Nucleus accumbens (tissue), 56 donors: ENCODE measurements at regions not wholly inside any gene's neighbourhood (a gene's known extent, or its start where the extent isn't known, plus 50 kb on each side); places are given as distances from the start of the nearest gene placed in this dataset.

Experiments used
- DNase-seq, 56 donors: peaks; one replicate each; lab custom pipeline; 2025; lab: John Stamatoyannopoulos, UW

DNA sequence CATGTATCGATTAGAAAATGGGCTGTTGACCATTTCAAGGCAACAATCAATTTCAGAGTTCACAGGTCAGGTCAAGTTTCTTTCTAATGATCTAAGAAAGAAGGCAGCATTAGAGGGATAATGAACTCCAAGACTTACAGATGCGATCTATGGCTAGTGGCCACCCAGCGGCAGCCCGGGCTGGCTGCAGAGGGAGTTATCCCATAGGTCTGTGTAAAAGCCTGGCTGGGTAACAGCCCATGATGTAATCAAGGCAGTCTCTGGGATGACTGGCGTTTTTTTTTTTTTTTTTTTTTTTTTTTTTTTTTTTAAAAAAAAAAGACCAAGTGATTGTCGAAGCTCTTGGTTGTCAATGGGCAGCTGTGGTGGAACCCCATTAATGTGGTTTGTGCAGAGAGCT, 171.1 kb upstream of the SKOR2 start:
- no peak for DNase-seq

DNA sequence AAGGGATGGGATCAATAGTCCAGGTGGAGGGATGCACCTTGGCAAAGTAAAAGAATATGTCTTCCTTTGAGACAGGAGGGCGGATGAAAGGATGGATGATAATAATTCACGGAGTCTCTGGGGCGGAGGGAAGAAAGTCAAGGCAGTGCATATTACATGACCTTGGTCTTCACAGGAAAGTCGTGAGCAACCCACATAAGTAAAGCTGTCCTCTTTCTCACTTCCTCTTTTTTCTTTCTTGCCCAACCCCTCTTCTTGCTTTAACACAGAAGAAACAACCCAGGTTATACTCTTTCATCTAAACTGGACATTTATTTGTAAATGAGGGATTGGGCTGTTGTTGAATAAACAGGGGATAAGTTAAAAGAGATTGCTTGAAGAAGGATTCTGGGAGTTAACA, 168.7 kb upstream of the SKOR2 start:
- no peak for DNase-seq

DNA sequence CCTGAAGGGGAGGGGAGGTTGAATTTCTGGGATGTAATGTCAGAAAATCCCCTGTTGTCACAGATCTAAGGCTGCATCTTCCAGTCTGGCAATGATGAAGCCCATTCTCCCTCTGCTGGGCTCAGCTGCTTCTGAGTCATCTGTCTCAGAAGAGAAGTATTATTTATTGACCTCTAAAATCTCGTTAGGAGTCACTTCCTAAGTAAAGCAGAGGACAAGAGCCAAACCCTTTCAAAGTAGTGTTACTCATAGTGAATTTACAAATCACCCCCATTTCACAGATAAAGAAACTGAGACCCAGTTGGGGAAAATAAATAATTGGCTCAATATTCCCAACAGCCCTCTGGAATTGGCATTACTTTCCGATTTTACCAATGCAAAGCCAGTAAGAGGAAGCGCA, 167.3 kb upstream of the SKOR2 start:
- DNase-seq, result no peak

DNA sequence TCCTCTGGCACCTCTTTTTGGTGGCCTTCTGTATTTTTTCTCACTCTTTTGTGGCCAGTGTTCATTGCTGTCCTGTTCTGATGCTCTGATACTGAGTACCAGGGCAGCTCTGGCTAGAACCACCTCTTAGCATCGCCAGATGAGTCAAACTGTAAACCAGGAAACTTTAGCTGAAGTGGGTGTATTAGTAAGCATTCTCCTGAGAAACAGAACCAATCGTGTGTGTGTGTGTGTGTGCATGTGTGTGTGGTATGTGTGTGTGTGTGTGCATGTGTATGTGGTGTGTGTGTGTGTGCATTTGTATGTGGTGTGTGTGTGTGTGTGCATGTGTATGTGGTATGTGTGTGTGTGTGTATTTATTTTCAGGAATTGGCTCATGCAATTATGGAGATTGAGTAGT, 166.3 kb upstream of the SKOR2 start:
- no peak for DNase-seq

- no peak for DNase-seq
Observed at GRCh38 chr18:47415881-47416280, 164.4 kb upstream of the SKOR2 start.

DNA sequence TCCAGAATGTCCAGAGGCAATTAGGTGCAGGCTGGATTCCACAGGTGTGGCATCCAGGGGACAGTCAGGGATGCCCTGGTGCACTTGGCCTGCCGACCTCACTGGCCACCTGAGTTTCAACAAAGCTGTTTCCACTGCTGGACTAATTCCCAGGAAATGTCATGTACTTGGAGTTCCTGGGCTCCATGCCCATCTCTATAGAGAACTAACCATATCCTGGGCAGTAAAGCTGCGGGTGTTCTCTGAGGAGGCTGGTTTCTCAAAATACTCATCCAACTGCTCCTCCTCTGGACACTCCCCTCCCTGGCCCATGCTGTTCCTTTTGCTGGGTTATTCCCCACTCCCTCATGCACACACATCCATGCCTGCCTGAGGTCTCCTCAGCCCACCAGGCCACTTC, 161.9 kb upstream of the SKOR2 start:
- DNase-seq, result no peak

DNA sequence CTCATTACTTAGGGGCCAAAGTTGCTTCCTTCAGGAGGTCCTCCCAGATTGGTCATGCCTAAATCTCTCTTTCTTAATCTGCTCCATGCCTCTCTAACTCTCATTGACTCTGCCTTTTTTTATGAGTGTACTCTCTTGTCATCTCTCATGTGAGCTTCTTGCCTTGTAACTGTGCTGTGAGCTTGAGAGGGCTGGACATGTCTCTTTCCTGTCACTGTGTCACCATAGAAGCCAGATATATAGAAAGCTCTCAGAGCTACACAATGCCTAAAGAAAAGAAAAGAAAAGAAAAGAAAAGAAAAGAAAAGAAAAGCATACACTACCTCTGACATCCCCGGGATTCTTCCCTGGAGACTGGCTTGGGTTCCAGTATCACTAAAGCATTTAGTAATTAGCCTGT, 161.5 kb upstream of the SKOR2 start:
- no peak for DNase-seq

GRCh38 chr18:47411159-47411558, 159.7 kb upstream of the SKOR2 start:
- no peak for DNase-seq

GRCh38 chr18:47410139-47410538, 158.7 kb upstream of the SKOR2 start:
- DNase-seq, result no peak

DNA sequence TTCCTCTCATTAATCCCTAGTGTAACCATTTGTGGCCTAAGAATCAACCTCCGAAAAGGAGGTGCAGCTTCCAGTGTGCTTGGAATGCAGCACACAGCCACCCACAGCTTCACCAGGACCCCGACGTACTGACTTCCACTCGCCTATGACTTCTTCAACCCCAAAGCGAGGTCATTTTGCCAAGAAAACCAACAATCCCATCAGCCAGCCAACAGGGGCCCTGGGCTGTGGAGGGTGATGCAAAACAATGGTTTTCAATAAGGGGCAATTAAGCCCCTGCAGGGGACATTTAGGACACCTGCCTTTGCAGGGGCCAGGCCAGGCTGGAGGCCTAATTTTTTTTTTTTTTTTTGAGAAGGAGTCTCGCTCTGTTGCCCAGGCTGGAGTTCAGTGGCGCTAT, 158.1 kb upstream of the SKOR2 start:
- DNase-seq, result no peak

DNA sequence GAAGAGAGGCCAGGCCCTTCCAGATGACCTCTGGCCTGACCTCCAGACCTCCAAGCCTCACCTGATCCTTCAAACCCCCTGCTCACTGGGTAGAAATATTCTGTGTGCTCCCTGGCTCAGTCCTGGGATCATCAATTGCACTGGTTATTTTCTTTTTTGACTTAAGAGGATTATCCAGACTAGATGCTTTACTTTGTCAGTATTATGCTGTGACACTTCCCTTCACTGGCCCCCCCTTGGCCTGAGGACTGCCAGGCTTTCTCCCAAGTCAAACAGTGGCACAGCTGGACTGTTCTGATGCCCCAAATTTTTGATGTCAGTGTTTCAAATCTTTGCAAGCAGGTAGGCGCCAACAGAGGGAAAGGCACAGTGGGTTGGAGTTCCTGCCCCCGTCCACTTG, 156.3 kb upstream of the SKOR2 start:
- no peak for DNase-seq

- DNase-seq, result no peak
Observed at GRCh38 chr18:47404845-47405244, 153.4 kb upstream of the SKOR2 start.

- DNase-seq, result no peak
Observed at GRCh38 chr18:47403949-47404348, 152.5 kb upstream of the SKOR2 start.

DNA sequence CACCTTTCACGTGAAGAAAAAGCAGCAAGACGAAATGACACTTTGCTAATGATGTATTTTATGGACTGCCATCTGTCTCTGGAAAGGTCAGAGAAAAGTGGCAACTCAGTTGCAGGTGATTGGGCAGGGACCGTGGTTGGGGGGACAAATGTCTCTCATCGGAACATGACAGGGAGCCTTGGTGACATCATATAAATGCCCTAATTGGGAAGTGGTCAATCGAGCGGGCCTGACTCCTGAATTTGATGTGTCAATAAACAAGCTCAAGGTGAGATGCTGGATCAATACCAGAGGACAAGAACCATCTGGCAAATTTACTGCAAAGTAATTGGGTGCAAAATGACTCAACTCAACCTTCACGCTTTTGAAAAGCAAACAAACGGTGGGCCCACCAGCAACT, 151.9 kb upstream of the SKOR2 start:
- DNase-seq, result no peak

- no peak for DNase-seq
Observed at GRCh38 chr18:47399475-47399874, 148.0 kb upstream of the SKOR2 start.

DNA sequence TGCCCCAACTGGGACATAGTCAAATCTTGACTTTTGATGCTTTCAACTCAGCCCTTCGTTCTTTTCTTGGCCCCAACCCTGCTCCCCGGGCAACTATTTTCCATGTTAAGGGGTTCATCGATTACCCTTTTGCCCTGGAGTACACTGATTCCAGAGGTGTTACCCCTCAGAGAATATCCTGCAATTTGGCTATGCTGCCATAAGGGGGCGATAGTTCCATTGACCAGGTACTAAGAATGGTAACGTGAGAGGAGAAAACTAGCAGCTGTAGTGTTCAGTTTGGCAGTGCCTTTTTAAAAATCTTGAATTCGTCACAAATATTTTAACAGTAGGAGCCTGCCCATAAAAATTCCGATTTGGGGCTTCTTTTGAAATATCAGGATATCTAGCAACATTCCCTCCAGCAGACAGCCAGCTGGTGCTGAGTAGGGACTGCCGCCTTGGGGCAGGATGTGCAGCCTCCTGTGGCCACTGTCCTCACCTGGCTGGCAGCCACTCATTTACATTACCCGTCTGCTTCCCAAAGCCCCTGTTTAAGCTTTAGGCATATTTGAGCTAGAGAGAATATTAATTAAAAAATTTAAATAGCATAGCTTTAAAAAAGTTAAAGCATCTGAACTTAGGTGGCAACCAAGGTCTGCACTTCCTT, 146.3 kb upstream of the SKOR2 start:
- no peak for DNase-seq

DNA sequence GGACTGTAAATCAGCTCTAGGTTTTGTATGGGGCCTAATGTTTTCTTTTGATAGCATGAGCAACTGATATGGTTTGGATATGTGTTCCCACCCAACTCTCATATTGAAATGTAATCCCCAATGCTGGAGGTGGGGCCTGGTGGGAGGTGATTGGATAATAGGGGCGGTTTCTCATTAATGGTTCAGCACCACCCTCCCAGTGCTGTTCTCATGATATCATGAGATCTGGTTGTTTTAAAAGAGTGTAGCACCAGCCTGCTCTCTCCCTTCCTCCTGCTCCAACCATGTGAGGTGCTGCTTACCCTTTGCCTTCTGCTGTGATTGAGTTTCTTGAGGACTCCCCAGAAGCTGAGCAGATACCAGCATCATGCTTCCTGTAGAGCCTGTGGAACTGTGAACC, 140.2 kb upstream of the SKOR2 start:
- no peak for DNase-seq

DNA sequence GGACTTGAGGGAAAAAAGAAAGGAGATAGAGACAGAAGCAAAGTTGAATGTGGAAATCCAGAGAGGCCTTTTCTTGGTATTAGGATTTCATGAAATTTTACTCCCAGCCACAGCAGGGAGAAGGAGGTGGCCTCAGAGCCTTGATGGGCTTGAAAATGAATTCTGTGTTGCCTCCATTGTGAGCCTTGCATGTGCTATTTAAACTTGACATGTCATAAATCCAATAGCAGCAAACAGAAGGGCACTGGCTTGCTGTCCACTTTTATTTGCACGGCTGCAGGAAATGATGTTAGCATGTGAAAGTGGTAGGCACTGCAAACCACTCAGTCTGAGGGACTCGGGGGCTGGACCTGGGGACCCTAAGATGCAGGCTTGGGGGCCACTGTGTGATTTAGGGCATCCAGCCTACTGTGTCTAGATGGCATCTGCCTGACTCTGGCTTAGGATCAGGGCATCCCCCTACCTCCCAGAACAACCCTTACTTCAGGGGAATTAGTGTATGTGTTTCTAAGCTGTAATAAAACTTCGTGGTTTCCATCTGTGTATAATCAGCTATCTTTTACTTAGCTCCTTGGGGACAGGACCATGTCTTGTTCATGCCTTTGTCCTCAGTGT, 139.1 kb upstream of the SKOR2 start:
- no peak for DNase-seq

GRCh38 chr18:47389210-47389609, 137.8 kb upstream of the SKOR2 start:
- DNase-seq, result no peak

DNA sequence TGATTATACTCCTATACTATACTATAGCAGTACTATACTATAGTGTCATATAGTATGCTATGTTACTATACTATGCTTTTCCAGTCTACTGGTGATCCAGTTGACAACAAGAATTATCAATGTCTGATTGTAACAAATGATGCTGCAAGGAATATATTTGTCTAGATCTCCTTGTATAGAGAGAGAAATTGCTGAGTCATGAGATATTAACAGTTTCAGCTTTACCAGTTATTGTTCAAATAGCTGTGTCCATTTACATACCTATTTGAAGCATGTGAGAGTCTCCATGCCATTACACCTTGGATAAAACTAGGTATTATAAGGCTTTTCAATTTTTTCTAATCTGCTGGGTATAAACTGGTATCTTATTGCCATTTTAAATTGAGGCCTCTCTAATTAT, 136.4 kb upstream of the SKOR2 start:
- no peak for DNase-seq

DNA sequence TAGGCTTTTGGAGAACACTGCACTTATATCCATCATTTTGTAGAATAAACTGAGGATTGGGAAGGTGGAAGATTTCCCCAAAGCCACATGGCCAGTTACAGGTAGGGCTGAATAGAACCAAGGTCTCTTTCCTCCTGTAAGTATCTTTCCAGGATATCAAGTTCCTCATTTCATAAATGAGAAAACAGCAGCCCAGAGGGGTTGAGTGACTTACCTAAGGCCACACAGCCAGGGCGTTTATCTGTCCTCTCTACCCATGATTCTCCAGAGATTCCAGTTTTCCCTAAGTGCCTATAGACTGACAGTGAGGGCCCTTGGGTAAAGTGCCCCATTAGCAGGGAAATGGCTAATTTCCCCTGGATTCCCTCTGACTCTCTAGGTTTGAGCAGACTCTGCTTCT, 132.3 kb upstream of the SKOR2 start:
- DNase-seq, result no peak

DNA sequence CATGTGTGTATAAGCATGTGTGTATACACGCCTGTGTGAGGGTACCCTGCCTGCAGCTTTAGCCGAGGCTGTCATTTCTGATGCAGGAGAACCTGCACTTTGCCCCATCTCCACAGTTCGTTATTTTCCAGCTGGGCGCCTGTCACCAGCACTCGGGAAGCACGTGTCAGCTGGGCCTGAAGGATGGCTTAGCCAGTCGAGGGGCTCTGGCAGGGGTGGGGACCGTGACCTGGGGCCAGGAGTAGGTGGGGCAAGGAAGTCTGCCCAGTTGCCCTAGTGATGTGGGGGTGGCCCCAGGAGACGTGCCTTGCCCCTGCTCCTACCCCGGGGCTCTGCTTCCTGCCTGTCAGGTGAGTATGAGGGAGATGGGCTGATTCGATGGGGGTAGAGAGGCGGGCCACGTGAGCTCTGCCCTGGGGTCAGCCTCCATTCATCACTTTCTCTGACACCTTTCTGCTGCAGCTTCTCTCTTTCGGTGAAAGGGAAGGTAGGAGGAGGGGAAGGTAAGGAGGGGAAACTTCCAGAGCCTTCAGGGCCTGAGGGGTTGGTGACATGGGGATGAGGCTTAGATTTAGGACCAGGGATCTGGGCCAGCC, 130.6 kb upstream of the SKOR2 start:
- DNase-seq, result no peak

DNA sequence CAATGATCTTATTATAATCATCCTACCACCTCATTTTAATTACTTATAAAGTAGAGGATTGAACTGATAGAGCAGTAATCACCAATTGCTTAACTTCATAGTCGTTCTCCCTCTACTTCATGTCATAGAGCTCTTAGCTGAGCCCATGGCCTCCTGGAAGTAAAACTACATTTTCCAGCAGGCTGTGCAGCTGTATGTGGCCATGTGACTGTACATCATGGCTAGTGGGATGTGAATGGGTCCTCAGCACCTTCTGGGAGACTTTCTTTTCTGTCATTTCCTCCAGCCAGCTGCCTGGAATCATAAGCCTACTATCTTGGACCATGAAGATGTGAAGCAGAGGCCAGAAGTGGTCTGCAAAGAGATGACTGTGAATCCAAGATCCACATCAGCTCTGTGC, 128.7 kb upstream of the SKOR2 start:
- DNase-seq, result no peak
